ENCODE measurements at regions not wholly inside any gene's neighbourhood (a gene's known extent, or its start where the extent isn't known, plus 50 kb on each side); places are given as distances from the start of the nearest gene placed in this dataset.

GRCh38 chr10:78196396-78196795, 162.7 kb downstream of the RPS24 start:
- no peak overlapping the region for H3K4me3 ChIP-seq (ENCODE audit: insufficient read length, low read depth)
- peaks cover 7% of the 10 kb centered on the region for H3K4me1 ChIP-seq (ENCODE audit: insufficient read depth, insufficient read length)
- no peaks in the 10 kb centered on the region for H3K36me3 ChIP-seq (ENCODE audit: insufficient read depth, insufficient read length, low read length)
- no peaks in the 10 kb centered on the region for H3K27me3 ChIP-seq (ENCODE audit: insufficient read depth, insufficient read length)
- H3K9me3 ChIP-seq (ENCODE audit: insufficient read depth, low read length), result peaks cover 7% of the 10 kb centered on the region; the same call in 1 of the 2 replicates
- TF ChIP-seq ZNF274 (IDR thresholded peaks at IDR 0.05; ENCODE audit: low read depth, low read length) (no peak), YY1 (IDR thresholded peaks at IDR 0.05; ENCODE audit: insufficient read depth, insufficient read length) (no peak), SUZ12 (IDR thresholded peaks at IDR 0.05; ENCODE audit: extremely low read depth, insufficient read depth, insufficient read length) (no peak)
- DNase-seq (ENCODE audit: low read depth, low spot score), result no peak
- H3K9ac ChIP-seq (ENCODE audit: insufficient read length, low read depth), result no peak overlapping the region

DNA sequence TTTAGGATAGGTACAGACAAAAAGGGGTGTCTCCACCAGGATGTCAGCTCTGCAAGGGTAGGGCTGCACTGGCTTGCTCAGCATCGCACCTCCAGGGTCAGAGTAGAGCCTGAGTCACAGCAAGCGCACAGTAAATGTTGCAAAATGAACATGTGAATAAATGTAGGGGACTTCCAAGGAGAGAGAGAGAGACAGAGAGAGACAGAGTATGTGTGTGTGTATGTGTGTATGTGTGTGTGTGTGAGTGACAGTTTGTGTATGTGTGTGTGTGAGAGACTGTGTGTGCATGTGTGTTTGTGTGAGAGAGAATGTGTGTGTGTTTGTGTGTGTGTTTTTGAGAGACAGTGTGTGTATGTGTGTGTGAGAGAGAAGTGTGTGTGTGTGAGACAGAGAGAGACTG, 163.3 kb downstream of the RPS24 start:
- no peak for DNase-seq (ENCODE audit: low read depth, low spot score)
- no peaks in the 10 kb centered on the region for H3K27me3 ChIP-seq (ENCODE audit: insufficient read depth, insufficient read length)
- H3K4me3 ChIP-seq (ENCODE audit: insufficient read length, low read depth), result no peak overlapping the region
- TF ChIP-seq ZNF274 (IDR thresholded peaks at IDR 0.05; ENCODE audit: low read depth, low read length) (no peak), SUZ12 (IDR thresholded peaks at IDR 0.05; ENCODE audit: extremely low read depth, insufficient read depth, insufficient read length) (no peak), YY1 (IDR thresholded peaks at IDR 0.05; ENCODE audit: insufficient read depth, insufficient read length) (no peak)
- H3K9me3 ChIP-seq (ENCODE audit: insufficient read depth, low read length), result peaks cover 7% of the 10 kb centered on the region; the same call in 1 of the 2 replicates
- no peaks in the 10 kb centered on the region for H3K36me3 ChIP-seq (ENCODE audit: insufficient read depth, insufficient read length, low read length)
- H3K4me1 ChIP-seq (ENCODE audit: insufficient read depth, insufficient read length), result peaks cover 7% of the 10 kb centered on the region
- no peak overlapping the region for H3K9ac ChIP-seq (ENCODE audit: insufficient read length, low read depth)

- Histone ChIP-seq H3K4me3 (ENCODE audit: insufficient read length, low read depth) (no peak overlapping the region), H3K9ac (ENCODE audit: insufficient read length, low read depth) (no peak overlapping the region), H3K27me3 (ENCODE audit: insufficient read depth, insufficient read length) (no peaks in the 10 kb centered on the region), H3K4me1 (ENCODE audit: insufficient read depth, insufficient read length) (peaks cover 7% of the 10 kb centered on the region), H3K36me3 (ENCODE audit: insufficient read depth, insufficient read length, low read length) (no peaks in the 10 kb centered on the region), H3K9me3 (ENCODE audit: insufficient read depth, low read length) (peaks cover 7% of the 10 kb centered on the region; the same call in 1 of the 2 replicates)
- TF ChIP-seq ZNF274 (IDR thresholded peaks at IDR 0.05; ENCODE audit: low read depth, low read length) (no peak), YY1 (IDR thresholded peaks at IDR 0.05; ENCODE audit: insufficient read depth, insufficient read length) (no peak), SUZ12 (IDR thresholded peaks at IDR 0.05; ENCODE audit: extremely low read depth, insufficient read depth, insufficient read length) (no peak)
- no peak for DNase-seq (ENCODE audit: low read depth, low spot score)
Measured at GRCh38 chr10:78197628-78198272, 164.1 kb downstream of the RPS24 start.

GRCh38 chr10:78199005-78199725, 165.5 kb downstream of the RPS24 start:
- no peak for DNase-seq (ENCODE audit: low read depth, low spot score)
- Histone ChIP-seq H3K4me1 (ENCODE audit: insufficient read depth, insufficient read length) (peaks cover 7% of the 10 kb centered on the region), H3K9me3 (ENCODE audit: insufficient read depth, low read length) (no peaks in the 10 kb centered on the region), H3K27me3 (ENCODE audit: insufficient read depth, insufficient read length) (no peaks in the 10 kb centered on the region), H3K4me3 (ENCODE audit: insufficient read length, low read depth) (no peak overlapping the region), H3K36me3 (ENCODE audit: insufficient read depth, insufficient read length, low read length) (no peaks in the 10 kb centered on the region), H3K9ac (ENCODE audit: insufficient read length, low read depth) (no peak overlapping the region)
- TF ChIP-seq YY1 (IDR thresholded peaks at IDR 0.05; ENCODE audit: insufficient read depth, insufficient read length), result no peak
- TF ChIP-seq SUZ12 (IDR thresholded peaks at IDR 0.05; ENCODE audit: extremely low read depth, insufficient read depth, insufficient read length), result no peak
- TF ChIP-seq ZNF274 (IDR thresholded peaks at IDR 0.05; ENCODE audit: low read depth, low read length), result no peak

DNA sequence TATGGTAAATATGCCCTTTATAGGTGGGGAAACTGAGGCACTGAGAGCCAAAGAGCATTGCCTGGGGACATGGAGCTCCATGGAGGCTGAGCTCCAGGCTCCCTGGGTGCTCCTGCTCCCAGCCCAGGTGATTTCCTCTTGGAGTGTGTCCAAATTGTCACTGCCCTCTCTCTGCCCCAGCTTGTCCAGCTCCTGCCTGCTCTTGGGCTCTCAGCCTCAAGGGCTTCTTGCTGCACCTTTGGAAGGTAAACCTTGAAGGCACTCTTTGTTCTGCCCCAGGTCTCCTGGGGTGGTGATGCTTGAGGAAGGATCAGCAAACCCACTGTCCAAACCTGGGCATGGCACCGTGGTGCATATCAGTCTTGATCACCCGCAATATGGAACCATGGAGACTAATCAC, 166.1 kb downstream of the RPS24 start:
- DNase-seq (ENCODE audit: low read depth, low spot score), result no peak
- H3K36me3 ChIP-seq (ENCODE audit: insufficient read depth, insufficient read length, low read length), result no peaks in the 10 kb centered on the region
- H3K9ac ChIP-seq (ENCODE audit: insufficient read length, low read depth), result no peak overlapping the region
- peaks cover 7% of the 10 kb centered on the region for H3K4me1 ChIP-seq (ENCODE audit: insufficient read depth, insufficient read length)
- H3K9me3 ChIP-seq (ENCODE audit: insufficient read depth, low read length), result no peaks in the 10 kb centered on the region
- no peak overlapping the region for H3K4me3 ChIP-seq (ENCODE audit: insufficient read length, low read depth)
- no peaks in the 10 kb centered on the region for H3K27me3 ChIP-seq (ENCODE audit: insufficient read depth, insufficient read length)
- no peak for TF ChIP-seq SUZ12 (IDR thresholded peaks at IDR 0.05; ENCODE audit: extremely low read depth, insufficient read depth, insufficient read length)
- TF ChIP-seq ZNF274 (IDR thresholded peaks at IDR 0.05; ENCODE audit: low read depth, low read length), result no peak
- TF ChIP-seq YY1 (IDR thresholded peaks at IDR 0.05; ENCODE audit: insufficient read depth, insufficient read length), result no peak

DNA sequence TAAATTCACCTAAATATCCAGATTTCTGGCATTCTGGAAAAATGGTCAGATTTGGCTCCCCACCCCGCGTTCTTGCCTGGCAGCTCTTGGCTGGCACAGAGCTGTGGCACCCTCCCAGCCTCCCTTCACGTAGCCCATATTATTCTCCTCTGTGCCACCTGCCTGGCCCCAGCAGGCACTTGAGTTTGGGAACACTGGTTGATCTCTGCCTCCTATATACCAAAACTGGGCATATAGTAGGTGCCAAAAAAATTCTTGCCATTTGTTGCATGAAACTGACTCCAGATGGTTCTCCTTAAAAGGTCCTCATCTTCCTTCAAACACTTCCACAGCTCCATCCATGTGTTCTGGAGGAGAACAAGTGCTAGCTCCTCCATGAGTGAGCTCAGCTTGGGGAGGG, 167.0 kb downstream of the RPS24 start:
- Histone ChIP-seq H3K4me3 (ENCODE audit: insufficient read length, low read depth) (no peak overlapping the region), H3K4me1 (ENCODE audit: insufficient read depth, insufficient read length) (peaks cover 2% of the 10 kb centered on the region), H3K9ac (ENCODE audit: insufficient read length, low read depth) (no peak overlapping the region), H3K27me3 (ENCODE audit: insufficient read depth, insufficient read length) (no peaks in the 10 kb centered on the region), H3K36me3 (ENCODE audit: insufficient read depth, insufficient read length, low read length) (no peaks in the 10 kb centered on the region), H3K9me3 (ENCODE audit: insufficient read depth, low read length) (no peaks in the 10 kb centered on the region)
- no peak for DNase-seq (ENCODE audit: low read depth, low spot score)
- TF ChIP-seq SUZ12 (IDR thresholded peaks at IDR 0.05; ENCODE audit: extremely low read depth, insufficient read depth, insufficient read length) (no peak), YY1 (IDR thresholded peaks at IDR 0.05; ENCODE audit: insufficient read depth, insufficient read length) (no peak), ZNF274 (IDR thresholded peaks at IDR 0.05; ENCODE audit: low read depth, low read length) (no peak)

- H3K4me3 ChIP-seq (ENCODE audit: insufficient read length, low read depth), result no peak overlapping the region
- TF ChIP-seq ZNF274 (IDR thresholded peaks at IDR 0.05; ENCODE audit: low read depth, low read length), result no peak
- TF ChIP-seq SUZ12 (IDR thresholded peaks at IDR 0.05; ENCODE audit: extremely low read depth, insufficient read depth, insufficient read length), result no peak
- no peak for TF ChIP-seq YY1 (IDR thresholded peaks at IDR 0.05; ENCODE audit: insufficient read depth, insufficient read length)
- no peaks in the 10 kb centered on the region for H3K36me3 ChIP-seq (ENCODE audit: insufficient read depth, insufficient read length, low read length)
- no peaks in the 10 kb centered on the region for H3K27me3 ChIP-seq (ENCODE audit: insufficient read depth, insufficient read length)
- no peaks in the 10 kb centered on the region for H3K9me3 ChIP-seq (ENCODE audit: insufficient read depth, low read length)
- no peak overlapping the region for H3K9ac ChIP-seq (ENCODE audit: insufficient read length, low read depth)
- no peak for DNase-seq (ENCODE audit: low read depth, low spot score)
- H3K4me1 ChIP-seq (ENCODE audit: insufficient read depth, insufficient read length), result peaks cover 2% of the 10 kb centered on the region
Measured at GRCh38 chr10:78202386-78202785, 168.7 kb downstream of the RPS24 start.
